NCI-H1048 (cell line): ENCODE measurements at regions not wholly inside any gene's neighbourhood (a gene's known extent, or its start where the extent isn't known, plus 50 kb on each side); places are given as distances from the start of the nearest gene placed in this dataset.
"Not testable (repeated sequence)": the region's sequence is repeated elsewhere in the genome, so short reads cannot be mapped to it uniquely, and the experiment has no call there.

Experiments used
- DNase-seq: peaks from one replicate; lab custom pipeline; 2025; lab: John Stamatoyannopoulos, UW

DNA sequence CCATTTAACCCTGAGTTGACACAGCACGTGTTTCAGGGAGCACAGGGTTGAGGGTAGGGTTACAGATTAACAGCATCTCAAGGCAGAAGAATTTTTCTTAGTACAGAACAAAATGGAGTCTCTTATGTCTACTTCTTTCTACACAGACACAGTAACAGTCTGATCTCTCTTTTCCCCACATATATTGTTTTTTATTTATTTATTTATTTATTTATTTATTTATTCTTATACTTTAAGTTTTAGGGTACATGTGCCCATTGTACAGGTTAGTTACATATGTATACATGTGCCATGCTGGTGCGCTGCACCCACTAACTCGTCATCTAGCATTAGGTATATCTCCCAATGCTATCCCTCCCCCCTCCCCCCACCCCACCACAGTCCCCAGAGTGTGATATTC lies 1725.6 kb downstream of the BRINP3 start:
- not testable (repeated sequence) for DNase-seq

DNA sequence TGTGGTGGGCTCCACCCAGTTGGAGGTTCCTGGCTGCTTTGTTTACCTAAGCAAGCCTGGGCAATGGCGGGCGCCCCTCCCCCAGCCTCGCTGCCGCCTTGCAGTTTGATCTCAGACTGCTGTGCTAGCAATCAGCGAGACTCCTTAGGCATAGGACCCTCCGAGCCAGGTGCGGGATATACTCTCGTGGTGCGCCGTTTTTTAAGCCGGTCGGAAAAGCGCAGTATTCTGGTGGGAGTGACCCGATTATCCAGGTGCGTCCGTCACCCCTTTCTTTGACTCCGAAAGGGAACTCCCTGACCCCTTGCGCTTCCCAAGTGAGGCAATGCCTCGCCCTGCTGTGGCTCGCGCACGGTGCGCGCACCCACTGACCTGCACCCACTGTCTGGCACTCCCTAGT lies 1719.9 kb downstream of the BRINP3 start:
- not testable (repeated sequence) for DNase-seq

DNA sequence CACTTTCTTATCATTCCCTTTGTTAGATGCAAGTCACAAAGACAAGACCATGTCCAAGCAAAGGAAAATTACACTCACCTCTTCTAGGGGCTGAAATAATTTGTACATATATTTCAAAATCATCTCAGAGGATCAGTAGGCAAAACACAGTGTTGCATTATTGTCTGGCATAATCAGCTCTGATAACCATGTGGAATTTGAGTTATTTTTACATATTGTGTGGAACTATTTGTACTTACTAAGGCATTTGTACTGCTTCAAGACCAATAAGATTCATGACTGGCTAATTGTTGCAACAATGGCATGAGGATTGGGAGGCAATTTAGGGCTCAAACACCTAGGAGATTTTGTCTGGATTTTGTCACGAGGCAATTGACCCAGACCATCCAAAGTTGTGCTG lies 1716.4 kb downstream of the BRINP3 start:
- DNase-seq: no peak

DNA sequence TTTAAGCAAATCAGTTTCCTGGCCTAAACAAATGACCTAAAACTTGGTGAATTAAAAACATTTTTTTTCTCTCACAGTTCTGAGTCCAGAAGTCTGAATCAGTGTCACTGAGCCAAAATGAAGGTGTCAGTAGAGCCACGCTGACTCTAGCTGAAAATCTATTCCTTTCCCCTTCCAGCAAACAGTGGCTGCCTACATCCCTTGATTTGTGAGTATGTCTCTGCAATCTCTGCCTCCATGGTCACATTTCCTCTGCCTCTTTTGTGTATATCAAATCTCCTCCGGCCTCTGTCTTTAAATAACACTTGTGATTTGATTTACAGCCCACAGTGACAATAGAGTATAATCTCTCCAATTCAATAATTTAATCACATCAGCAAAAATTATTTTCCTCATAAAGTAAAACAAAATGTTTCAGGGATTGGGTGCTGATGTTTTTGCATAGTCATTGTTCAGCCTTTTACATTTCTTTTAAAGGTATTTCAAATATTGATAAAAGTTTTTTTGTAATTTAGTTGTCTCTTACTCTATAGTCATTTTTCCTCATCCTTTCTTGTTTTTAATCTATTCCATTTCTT lies 1715.4 kb downstream of the BRINP3 start:
- no peak for DNase-seq

DNA sequence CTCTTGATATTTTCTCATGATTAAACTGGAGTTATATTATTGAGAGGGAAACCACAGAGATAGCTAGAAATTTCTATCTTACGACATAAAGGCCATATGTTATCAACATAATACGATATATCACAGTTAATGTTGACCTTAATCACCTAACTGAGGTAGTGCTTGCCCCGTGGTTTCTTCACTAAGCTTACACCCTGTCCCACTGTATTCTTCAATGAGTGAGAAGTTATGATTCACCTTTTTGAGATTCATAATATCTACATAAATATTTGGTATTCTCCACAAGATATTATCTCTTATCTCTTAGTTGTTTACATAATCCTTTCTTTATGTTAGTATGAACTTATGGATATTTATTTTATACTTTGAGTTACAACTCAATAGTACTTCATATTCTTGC lies 1714.1 kb downstream of the BRINP3 start:
- no peak for DNase-seq

DNA sequence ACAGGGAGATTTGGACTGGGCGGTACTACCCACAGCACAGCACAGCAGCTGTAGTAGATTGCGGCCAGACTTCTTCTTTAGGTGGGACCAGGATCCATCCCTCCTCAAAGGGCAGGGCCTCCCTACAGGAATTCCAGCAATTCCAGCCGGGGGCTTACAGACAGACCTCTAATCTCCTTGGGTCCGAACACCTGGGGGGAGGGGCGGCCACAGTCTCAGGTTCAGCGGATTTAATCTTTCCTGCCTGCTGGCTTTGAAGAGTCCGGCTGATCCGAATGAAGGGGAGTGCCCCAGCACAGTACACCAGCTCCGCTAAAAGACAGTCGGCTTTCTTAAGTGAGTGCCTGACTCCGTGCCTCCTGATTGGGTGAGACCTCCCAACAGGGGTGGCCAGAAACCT lies 1708.5 kb downstream of the BRINP3 start:
- no peak for DNase-seq

DNA sequence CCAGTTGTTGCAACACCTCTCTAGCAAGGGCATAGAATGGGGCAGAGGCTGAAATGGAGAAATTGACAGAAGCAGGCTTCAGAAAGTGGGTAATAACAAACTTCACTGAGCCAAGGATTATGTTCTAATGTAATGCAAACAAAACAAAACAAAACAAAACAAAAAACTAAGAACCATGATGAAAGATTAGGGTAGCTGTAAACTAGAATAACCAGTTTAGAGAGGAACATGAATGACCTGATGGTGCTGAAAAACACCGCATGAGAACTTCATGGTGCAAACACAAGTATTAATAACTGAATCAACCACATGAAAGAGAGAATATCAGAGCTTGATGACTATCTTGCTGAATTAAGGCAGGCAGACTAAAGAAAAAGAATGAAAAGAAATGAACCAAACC lies 1707.7 kb downstream of the BRINP3 start:
- no peak for DNase-seq

DNA sequence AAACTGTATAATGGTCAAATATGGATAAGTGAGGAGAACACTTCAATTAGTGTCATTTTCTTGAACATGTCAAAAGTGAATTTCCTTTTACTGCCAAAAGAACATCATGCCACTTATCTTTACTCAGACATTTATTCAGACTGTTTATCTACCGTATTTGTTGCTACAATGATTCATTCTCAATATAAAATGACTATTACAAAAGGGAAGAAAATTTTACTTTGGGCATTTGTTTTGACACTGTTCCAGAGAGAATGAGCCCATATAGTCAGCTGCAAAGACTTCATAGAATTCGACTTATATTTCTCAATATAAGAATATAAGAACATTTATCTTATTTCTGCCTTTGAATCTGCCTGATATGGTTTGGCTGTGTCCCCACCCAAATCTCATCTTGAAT lies 1699.1 kb downstream of the BRINP3 start:
- DNase-seq: no peak

DNA sequence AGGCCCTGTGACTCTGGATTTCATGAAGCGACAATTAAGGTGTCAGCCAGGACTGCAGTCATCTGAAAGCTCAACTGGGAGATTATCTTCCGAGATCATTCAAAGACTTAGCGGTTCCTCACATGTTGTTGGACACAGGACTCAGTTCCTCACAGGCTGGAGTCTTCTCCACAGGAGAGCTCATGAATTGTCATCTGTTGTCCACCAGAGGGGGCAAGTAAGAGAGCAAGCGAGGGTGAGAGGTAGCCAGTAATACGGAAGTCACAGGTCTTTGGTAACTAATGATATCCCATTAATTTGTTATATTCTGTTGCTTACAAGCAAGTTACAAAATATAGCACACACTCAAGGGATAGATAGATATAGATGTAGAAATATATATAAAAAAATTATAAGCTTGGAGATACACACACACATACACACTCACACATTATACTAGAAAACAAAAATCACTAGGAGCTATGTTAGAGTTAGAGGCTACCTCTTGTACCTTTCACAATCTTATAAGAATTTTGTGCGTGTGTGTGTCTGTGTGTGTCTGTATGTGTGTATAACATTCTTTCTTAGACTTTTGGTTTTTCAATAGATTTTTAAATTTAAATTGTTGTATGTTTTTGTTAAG lies 1695.3 kb downstream of the BRINP3 start:
- peak; percentile 51 for DNase-seq

DNA sequence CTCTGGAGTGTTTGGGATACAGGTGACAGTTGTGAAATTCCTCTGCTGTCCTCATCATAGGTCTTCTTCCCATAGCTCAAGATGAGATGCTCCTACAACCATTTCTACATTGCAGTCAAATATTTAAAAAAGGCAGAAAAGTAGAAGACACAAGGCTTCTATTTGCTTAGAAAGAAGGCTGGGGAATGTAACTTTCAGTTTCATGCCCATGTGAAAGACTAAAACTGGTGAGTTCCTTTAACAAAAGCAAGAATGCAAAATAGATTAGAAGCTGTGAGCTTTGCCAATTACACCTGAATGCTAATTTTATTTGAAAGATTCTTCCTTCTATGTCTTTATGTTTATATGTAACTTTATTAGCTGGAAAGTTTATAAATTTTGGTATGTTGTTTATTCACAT lies 1682.7 kb downstream of the BRINP3 start:
- no peak for DNase-seq

DNA sequence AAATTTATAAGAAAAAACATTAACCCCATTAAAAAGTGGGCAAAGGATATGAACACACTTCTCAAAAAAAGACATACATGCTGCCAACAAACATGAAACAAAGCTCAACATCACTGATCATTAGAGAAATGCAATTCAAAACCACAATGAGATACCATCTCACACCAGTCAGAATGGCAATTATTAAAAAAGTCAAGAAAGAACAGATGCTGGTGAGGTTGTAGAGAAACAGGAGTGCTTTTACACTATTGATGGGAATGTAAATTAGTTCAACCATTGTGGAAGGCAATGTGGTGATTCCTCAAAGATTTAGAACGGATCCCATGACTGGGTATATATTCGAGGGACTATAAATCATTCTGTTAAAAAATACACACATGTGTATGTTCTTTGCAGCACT lies 1665.5 kb downstream of the BRINP3 start:
- DNase-seq: not testable (repeated sequence)

DNA sequence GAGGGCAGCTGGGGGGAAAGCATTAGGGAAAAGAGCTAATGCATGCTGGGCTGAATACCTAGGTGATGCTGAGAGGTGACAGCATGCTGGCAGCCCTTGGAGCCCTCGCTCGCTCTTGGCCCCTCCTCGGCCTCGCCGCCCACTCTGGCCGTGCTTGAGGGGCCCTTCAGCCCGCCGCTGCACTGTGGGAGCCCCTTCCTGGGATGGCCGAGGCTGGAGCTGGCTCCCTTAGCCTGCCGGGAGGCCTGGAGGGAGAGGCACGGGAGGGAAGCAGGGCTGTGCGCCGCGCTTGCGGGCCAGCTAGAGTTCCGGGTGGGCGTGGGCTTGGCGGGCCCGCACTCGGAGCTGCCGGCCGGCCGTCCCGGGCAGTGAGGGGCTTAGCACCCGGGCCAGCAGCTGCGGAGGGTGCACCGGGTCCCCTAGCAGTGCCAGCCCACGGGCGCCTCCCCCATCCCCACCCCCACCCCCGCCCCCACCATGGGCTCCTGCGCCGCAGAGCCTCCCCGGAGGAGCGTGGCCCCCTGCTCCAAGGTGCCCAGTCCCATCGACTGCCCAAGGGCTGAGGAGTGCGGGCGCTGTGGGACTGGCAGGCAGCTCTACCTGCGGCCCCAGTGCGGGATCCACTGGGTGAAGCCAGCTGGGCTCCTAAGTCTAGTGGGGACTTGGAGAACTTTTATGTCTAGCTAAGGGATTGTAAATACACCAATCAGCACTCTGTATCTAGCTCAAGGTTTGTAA lies 1664.7 kb downstream of the BRINP3 start:
- DNase-seq: not testable (repeated sequence)

DNA sequence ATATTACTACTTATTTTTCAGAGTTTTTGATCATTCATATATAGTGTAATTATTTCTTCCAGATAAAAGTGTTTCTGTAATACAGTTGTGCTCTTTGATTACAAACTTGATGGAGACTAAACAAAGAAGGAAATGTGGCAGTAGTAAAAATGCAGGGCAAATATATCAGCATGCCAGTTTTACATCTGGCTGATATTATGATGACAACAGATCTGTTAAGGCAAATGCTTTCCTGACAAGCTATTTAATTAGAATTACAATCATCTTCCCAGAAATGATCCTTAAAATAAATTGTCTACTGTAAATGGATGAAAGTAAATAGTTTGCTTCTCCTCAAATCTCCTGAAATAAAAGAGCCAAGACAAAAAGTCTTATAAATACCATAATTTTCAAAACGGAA lies 1659.8 kb downstream of the BRINP3 start:
- no peak for DNase-seq

DNA sequence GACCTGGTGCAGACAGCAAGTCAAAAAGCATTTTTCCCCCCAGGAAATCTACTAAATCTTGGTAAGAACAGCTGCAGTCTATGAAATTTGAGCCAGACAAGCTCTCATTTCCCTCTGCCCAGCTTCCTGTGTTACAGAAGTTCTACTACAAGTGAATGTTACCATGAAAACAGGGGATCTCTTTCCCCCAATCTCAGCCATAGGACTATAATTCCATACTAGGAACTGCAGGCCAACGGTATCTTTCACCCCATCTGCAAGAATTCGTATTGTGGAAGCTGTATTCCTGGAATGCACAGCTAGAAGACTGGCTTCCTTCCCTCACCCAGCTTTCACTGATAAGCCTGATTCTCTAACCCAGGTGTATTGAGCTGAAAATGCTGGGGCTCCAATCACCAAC lies 1655.4 kb downstream of the BRINP3 start:
- DNase-seq: no peak

DNA sequence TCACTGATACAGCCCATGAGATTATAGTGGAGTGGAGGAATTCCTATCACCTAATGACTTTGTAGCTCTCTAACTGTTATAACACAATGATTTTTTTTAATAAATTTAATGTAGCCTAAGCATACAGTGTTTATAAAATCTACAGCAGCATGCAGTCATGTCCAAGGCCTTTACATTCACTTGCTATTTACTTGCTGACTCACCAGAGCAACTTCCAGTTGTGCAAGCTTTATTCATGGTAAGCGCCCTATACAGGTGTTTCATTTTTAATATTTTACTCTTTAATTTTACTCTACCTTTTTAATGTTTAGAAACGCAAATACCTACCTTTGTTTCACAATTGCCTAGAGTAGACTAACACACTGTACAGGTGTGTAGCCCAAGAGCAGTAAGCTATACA lies 1652.2 kb downstream of the BRINP3 start:
- DNase-seq: no peak

DNA sequence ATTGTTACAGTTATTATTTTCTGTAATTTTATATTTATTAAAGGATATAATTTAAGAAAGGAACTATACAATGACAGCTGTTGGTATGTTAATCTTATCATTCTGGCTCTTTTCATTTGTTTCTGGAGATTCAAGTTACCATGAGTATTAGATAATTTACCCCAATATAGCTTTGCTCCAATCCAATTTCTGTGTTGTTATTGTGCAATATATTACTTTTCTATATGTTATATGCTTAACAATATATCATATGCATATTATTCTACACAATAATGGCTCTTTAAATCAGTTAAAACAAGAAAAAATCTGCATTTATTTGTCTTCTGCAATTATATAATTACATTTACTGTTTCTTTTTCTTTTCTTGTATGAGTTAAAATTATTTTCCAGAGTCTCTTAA lies 1650.9 kb downstream of the BRINP3 start:
- no peak for DNase-seq

DNA sequence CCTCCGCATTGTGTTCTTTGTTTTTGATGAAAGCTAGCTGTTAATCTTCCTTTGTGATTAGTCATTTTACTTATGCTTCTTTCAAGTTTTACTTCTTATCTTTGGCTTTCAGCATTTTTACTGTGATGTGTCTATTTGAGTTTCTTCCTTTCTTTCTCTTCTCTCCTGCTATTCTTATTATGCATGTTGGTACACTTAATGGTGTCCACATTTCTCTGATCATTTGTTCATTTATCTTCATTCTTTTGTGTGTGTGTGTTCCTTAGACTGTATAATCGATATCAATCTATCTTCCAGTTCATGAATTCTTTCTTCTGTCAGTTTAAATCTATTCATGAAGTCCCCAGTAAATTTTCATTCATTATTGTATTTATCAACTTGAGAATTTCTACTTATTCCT lies 1650.3 kb downstream of the BRINP3 start:
- DNase-seq: no peak

DNA sequence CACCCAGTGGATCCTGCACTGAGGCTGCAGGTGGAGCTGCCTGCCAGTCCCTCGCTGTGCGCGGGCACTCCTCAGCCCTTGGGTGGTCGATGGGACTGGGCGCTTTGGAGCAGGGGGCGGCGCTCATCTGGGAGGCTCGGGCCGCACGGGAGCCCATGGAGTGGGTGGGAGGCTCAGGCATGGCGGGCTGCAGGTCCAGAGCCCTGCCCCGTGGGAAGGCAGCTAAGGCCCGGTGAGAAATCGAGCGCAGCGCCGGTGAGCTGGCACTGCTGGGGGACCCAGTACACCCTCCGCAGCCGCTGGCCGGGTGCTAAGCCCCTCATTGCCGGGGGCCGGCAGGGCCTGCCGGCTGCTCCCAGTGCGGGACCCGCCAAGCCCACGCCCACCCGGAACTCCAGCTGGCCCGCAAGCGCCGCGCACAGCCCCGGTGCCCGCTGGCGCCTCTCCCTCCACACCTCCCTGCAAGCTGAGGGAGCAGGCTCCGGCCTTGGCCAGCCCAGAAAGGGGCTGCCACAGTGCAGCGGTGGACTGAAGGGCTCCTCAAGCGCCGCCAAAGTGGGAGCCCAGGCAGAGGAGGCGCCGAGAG lies 1636.5 kb downstream of the BRINP3 start:
- DNase-seq: not testable (repeated sequence)

DNA sequence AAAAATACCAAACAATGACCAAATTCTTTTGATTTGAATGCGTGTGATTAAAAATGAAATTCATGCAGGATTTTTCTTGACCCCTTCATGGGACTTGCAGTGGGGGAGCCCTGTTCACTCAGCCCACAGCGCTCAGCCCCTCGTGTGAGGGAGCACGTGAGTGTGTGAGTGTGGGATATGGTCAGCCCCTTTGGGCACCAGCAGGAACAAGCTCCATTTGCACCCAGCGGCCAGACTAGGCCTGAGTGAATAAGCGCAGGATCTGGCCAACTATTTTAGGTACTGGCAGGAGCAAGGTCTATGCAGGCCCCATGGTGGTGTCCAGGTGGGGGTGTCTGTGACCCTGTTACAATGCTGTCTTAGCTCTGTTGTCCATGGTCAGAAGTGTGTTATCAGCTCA lies 1631.2 kb downstream of the BRINP3 start:
- no peak for DNase-seq

DNA sequence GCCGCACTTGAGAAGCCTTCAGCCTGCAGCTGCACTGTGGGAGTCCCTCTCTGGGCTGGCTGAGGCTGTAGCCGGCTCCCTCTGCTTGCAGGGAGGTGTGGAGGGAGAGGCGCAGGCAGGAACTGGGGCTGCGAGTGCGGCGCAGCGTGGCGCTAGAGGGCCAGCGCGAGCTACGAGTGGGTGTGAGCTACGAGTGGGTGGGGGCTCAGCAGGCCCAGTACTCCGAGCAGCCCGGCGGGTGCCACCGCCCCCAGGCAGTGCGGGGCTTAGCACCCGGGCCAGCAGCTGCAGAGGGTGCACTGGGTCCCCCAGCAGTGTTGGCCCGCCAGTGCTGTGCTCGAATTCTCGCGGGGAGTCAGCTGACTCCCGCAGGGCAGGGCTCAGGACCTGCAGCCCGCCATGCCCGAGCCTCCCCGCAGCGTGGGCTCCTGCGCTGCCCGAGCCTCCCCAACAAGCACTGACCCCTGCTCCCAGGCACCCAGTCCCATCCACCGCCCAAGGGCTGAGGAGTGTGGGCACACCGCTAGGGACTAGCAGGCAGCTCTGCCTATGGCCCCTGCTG lies 1620.1 kb downstream of the BRINP3 start:
- no peak for DNase-seq

DNA sequence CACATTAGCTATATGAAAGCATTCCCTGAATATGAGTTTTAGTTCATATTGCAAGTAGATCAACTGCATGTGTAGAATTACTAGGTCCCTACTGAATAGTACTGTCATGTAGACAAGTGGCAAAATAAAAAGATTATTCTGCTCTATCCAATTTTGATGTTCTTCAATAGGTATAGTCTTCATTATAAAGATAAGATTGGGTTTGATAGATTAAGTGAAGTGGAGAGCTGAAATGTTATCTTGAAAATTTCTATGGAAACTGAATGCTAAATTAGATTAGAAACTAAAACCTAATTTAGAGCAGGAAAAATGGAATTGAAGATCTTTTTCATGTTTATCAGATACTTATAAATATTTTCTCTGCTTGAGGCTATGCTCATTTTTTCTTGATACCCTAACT lies 1610.0 kb downstream of the BRINP3 start:
- no peak for DNase-seq

DNA sequence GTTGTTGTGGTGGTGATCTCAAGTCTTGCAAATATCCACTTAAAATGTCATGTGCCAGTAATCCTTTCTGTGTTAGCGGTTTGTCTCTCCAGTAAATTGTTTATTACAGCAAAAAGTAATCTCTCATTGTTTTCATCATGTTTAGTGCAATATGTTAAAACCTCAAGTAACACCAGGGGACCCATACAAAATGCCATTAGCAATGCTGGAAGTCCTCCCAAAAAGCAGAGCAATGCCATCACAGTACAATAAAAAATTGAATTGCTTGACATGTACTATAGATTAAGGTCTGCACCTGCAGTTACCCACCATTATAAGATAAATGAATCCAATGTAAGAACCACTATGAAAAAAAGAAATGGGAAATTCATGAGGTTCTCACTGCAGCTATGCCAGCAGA lies 1606.5 kb downstream of the BRINP3 start:
- DNase-seq: no peak

DNA sequence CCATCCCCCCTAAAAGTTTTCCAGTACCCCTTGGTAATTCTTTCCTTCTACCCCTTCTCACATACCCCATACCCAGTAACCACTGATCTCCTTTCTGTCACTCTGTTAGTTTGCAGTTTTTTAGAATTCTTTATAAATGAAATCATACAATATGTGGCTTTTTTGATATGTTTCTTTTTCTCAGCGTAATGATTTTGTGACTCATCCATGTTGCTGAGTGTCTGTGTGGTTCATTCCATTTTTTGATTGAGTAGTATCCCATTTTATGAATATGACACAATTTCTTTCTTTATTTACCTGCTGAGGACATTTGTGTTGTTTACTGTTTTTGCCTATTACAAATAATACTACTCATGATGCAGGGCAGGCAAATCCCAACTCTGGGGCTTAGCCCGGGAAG lies 1605.3 kb downstream of the BRINP3 start:
- DNase-seq: no peak
